ENCODE measurements at regions not wholly inside any gene's neighbourhood (a gene's known extent, or its start where the extent isn't known, plus 50 kb on each side); places are given as distances from the start of the nearest gene placed in this dataset.

GRCh38 chr6:21828704-21829103 lies 235.2 kb downstream of the SOX4 start:
- TF ChIP-seq EZH2phosphoT487 (IDR thresholded peaks at IDR 0.05; ENCODE audit: insufficient read depth, low read depth) (no peak), EZH2 (IDR thresholded peaks at IDR 0.05; ENCODE audit: insufficient read depth, poor library complexity, severe bottlenecking) (no peak)
